SK-N-SH treated with all-trans-retinoic acid at 6 μM for 48 hours (cell line): ENCODE measurements at regions not wholly inside any gene's neighbourhood (a gene's known extent, or its start where the extent isn't known, plus 50 kb on each side); places are given as distances from the start of the nearest gene placed in this dataset.

Experiments
- ATAC-seq: fragments of 200-7000 bp; cut with Tn5 transposase; 3 replicates; pipeline ENCODE4 v1.9.1; 2020; ENCODE audit warnings: mild to moderate bottlenecking, moderate library complexity
- ARNTL ChIP-seq: fragments of 450-650 bp; formaldehyde crosslinking; IDR thresholded peaks from 2 replicates; pipeline ENCODE4 v1.5.0; 2020; ENCODE audit warnings: low read depth, mild to moderate bottlenecking, moderate library complexity, borderline replicate concordance
- BACH2 ChIP-seq: fragments of 250-450 bp; sonication (Bioruptor Pico); IDR thresholded peaks from 2 replicates; pipeline ENCODE4 v1.9.0; 2021; ENCODE audit warnings: mild to moderate bottlenecking, borderline replicate concordance
- CSDC2 ChIP-seq: fragments of 250-450 bp; sonication (Bioruptor Pico); IDR thresholded peaks from 2 replicates; pipeline ENCODE4 v1.5.0; 2020; ENCODE audit warnings: mild to moderate bottlenecking, moderate library complexity
- ESRRG ChIP-seq: fragments of 250-450 bp; sonication (Bioruptor Pico); IDR thresholded peaks from 2 replicates; pipeline ENCODE4 v1.6.1; 2021; ENCODE audit warnings: mild to moderate bottlenecking
- GLIS3 ChIP-seq: fragments of 250-450 bp; sonication (Bioruptor Pico); IDR thresholded peaks from 2 replicates; pipeline ENCODE4 v1.5.0; 2020; ENCODE audit warnings: mild to moderate bottlenecking, moderate library complexity
- ISL1 ChIP-seq: fragments of 250-450 bp; sonication (Bioruptor Pico); IDR thresholded peaks from 2 replicates; pipeline ENCODE4 v2.1.2; 2022; ENCODE audit warnings: mild to moderate bottlenecking, moderate library complexity
- OSR1 ChIP-seq: fragments of 250-450 bp; sonication (Bioruptor Pico); IDR thresholded peaks from 2 replicates; pipeline ENCODE4 v1.8.0; 2022; ENCODE audit warnings: moderate library complexity, mild to moderate bottlenecking, inconsistent platforms
- PPARA ChIP-seq: fragments of 250-450 bp; sonication (Bioruptor Pico); IDR thresholded peaks from 2 replicates; pipeline ENCODE4 v1.5.0; 2020; ENCODE audit warnings: mild to moderate bottlenecking, borderline replicate concordance
- RARB ChIP-seq: fragments of 250-450 bp; sonication (Bioruptor Pico); IDR thresholded peaks from 2 replicates; pipeline ENCODE4 v1.8.0; 2021; ENCODE audit warnings: mild to moderate bottlenecking, moderate library complexity
- SNAI2 ChIP-seq: fragments of 250-450 bp; sonication (Bioruptor Pico); IDR thresholded peaks from 2 replicates; pipeline ENCODE4 v1.5.0; 2020; ENCODE audit warnings: mild to moderate bottlenecking, moderate library complexity
- TCF4 ChIP-seq: fragments of 250-450 bp; sonication (Bioruptor Pico); IDR thresholded peaks from 2 replicates; pipeline ENCODE4 v1.8.0; 2021; ENCODE audit warnings: mild to moderate bottlenecking, moderate library complexity, borderline replicate concordance
- TOX ChIP-seq: fragments of 250-450 bp; sonication (Bioruptor Pico); IDR thresholded peaks from 2 replicates; pipeline ENCODE4 v1.8.0; 2021; ENCODE audit warnings: mild to moderate bottlenecking, moderate library complexity, borderline replicate concordance
- ZC3H10 ChIP-seq: fragments of 250-450 bp; sonication (Bioruptor Pico); IDR thresholded peaks from 2 replicates; pipeline ENCODE4 v1.5.1; 2021; ENCODE audit warnings: mild to moderate bottlenecking, moderate library complexity
- ZFP30 ChIP-seq: fragments of 450-650 bp; formaldehyde crosslinking; IDR thresholded peaks from 2 replicates; pipeline ENCODE4 v1.5.0; 2022; ENCODE audit warnings: mild to moderate bottlenecking, moderate library complexity
- ZNF565 ChIP-seq: fragments of 450-650 bp; formaldehyde crosslinking; conservative IDR thresholded peaks from 2 replicates; pipeline ENCODE4 v1.5.0; 2020; ENCODE audit warnings: low read depth, mild to moderate bottlenecking, moderate library complexity
- ZNF70 ChIP-seq: fragments of 450-650 bp; formaldehyde crosslinking; IDR thresholded peaks from 2 replicates; pipeline ENCODE4 v1.5.0; 2020; ENCODE audit warnings: mild to moderate bottlenecking, moderate library complexity
- ZNF8 ChIP-seq: fragments of 450-650 bp; formaldehyde crosslinking; IDR thresholded peaks from 2 replicates; pipeline ENCODE4 v1.5.0; 2020; ENCODE audit warnings: mild to moderate bottlenecking, moderate library complexity
- TF ChIP-seq, protein P1 (sequence below): fragments of 250-450 bp; sonication (Bioruptor Pico); IDR thresholded peaks from 2 replicates; pipeline ENCODE4 v1.5.0; 2020; ENCODE audit warnings: mild to moderate bottlenecking, moderate library complexity
- TF ChIP-seq, protein P2 (sequence below): fragments of 250-450 bp; sonication (Bioruptor Pico); IDR thresholded peaks from 2 replicates; pipeline ENCODE4 v1.5.1; 2020; ENCODE audit warnings: low read depth, mild to moderate bottlenecking, moderate library complexity
- TF ChIP-seq, protein P3 (sequence below): fragments of 250-450 bp; sonication (Bioruptor Pico); IDR thresholded peaks from 2 replicates; pipeline ENCODE4 v1.8.0; 2021; ENCODE audit warnings: low read depth, mild to moderate bottlenecking, moderate library complexity, borderline replicate concordance
- TF ChIP-seq, protein P4 (sequence below): fragments of 250-450 bp; sonication (Bioruptor Pico); IDR thresholded peaks from 2 replicates; pipeline ENCODE4 v1.8.0; 2020; ENCODE audit warnings: mild to moderate bottlenecking, moderate library complexity, borderline replicate concordance

DNA sequence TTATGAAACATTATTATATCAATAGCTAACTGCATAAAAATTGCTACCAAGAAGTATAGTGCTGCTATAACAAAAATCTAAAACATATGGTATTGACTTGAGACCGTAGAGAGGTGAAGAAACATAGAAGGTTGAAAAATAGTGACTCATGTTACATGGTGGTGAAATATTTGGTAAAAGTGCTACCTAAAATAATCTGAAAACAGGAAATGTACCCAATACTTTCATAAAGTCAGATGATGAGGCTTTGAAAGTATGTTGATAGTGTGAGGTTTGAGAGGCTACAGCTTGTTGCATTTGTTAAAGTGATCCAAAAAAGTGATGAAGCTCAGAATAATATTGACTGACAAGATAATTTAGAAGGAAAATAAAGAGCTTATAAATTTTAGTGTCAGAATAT, 718.7 kb upstream of the SLC8A1 start:
- no peak for ATAC-seq
- TF ChIP-seq TOX (CRISPR knock-in tag) (no peak), BACH2 (no peak), TCF4 (CRISPR knock-in tag) (no peak), ZNF8 (CRISPR knock-in tag) (no peak), CSDC2 (CRISPR knock-in tag) (no peak), RARB (no peak), ARNTL (CRISPR knock-in tag) (no peak)
- TF ChIP-seq, protein P1, sequence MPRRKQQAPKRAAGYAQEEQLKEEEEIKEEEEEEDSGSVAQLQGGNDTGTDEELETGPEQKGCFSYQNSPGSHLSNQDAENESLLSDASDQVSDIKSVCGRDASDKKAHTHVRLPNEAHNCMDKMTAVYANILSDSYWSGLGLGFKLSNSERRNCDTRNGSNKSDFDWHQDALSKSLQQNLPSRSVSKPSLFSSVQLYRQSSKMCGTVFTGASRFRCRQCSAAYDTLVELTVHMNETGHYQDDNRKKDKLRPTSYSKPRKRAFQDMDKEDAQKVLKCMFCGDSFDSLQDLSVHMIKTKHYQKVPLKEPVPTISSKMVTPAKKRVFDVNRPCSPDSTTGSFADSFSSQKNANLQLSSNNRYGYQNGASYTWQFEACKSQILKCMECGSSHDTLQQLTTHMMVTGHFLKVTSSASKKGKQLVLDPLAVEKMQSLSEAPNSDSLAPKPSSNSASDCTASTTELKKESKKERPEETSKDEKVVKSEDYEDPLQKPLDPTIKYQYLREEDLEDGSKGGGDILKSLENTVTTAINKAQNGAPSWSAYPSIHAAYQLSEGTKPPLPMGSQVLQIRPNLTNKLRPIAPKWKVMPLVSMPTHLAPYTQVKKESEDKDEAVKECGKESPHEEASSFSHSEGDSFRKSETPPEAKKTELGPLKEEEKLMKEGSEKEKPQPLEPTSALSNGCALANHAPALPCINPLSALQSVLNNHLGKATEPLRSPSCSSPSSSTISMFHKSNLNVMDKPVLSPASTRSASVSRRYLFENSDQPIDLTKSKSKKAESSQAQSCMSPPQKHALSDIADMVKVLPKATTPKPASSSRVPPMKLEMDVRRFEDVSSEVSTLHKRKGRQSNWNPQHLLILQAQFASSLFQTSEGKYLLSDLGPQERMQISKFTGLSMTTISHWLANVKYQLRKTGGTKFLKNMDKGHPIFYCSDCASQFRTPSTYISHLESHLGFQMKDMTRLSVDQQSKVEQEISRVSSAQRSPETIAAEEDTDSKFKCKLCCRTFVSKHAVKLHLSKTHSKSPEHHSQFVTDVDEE (CRISPR knock-in tag), result no peak
- TF ChIP-seq, protein P2, sequence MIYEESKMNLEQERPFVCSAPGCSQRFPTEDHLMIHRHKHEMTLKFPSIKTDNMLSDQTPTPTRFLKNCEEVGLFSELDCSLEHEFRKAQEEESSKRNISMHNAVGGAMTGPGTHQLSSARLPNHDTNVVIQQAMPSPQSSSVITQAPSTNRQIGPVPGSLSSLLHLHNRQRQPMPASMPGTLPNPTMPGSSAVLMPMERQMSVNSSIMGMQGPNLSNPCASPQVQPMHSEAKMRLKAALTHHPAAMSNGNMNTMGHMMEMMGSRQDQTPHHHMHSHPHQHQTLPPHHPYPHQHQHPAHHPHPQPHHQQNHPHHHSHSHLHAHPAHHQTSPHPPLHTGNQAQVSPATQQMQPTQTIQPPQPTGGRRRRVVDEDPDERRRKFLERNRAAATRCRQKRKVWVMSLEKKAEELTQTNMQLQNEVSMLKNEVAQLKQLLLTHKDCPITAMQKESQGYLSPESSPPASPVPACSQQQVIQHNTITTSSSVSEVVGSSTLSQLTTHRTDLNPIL (CRISPR knock-in tag), result no peak

DNA sequence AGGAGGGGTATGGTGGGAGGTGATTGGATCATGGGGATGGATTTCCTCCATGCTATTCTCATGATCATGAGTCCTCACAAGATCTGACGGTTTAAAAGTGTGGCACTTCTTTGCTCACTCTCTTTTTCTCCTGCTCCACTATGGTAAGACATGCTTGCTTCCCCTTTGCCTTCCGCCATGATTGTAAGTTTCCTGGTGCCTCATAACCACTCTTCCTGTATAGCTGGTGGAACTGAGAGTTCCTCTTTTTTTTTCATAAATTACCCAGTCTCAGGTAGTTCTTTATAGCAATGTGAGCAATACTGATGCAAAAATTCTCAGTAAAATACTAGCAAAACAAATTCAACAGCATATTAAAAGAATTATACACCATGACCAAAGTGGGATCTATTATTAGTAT, 728.5 kb upstream of the SLC8A1 start:
- ATAC-seq, result no peak
- TF ChIP-seq ZNF565 (CRISPR knock-in tag) (no peak), TOX (CRISPR knock-in tag) (no peak), RARB (no peak), ZC3H10 (no peak), BACH2 (no peak), ZFP30 (no peak), ARNTL (CRISPR knock-in tag) (no peak), ZNF8 (CRISPR knock-in tag) (no peak)
- TF ChIP-seq, protein P3, sequence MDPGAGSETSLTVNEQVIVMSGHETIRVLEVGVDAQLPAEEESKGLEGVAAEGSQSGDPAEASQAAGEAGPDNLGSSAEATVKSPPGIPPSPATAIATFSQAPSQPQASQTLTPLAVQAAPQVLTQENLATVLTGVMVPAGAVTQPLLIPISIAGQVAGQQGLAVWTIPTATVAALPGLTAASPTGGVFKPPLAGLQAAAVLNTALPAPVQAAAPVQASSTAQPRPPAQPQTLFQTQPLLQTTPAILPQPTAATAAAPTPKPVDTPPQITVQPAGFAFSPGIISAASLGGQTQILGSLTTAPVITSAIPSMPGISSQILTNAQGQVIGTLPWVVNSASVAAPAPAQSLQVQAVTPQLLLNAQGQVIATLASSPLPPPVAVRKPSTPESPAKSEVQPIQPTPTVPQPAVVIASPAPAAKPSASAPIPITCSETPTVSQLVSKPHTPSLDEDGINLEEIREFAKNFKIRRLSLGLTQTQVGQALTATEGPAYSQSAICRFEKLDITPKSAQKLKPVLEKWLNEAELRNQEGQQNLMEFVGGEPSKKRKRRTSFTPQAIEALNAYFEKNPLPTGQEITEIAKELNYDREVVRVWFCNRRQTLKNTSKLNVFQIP (CRISPR knock-in tag), result no peak

DNA sequence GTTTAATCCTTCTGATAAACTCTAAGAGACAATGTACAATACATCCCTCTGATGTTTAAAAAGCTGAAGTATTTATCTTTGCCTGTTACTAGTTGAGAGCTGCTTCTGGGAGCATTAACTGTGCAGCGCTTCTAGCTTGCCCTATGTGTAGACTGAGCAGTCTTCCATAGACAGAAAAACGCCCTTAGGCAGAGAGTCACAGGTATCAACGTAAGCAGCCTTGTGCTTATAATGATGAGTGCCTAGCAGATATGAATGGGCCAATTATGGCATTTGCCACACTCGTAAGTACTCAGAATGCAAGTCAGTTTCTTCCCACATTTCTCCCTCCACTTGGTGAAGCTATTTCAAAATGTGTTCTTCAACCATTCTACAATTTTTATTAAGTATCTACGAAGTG, 731.1 kb upstream of the SLC8A1 start:
- TF ChIP-seq, protein P1 (CRISPR knock-in tag), result no peak
- TF ChIP-seq ZNF70 (CRISPR knock-in tag) (no peak), ZNF8 (CRISPR knock-in tag) (no peak), SNAI2 (CRISPR knock-in tag) (no peak), PPARA (CRISPR knock-in tag) (no peak), TOX (CRISPR knock-in tag) (no peak), CSDC2 (CRISPR knock-in tag) (no peak), ZNF565 (CRISPR knock-in tag) (no peak), ISL1 (no peak), ZC3H10 (no peak), OSR1 (CRISPR knock-in tag) (no peak), GLIS3 (no peak), ESRRG (CRISPR knock-in tag) (no peak)
- TF ChIP-seq, protein P4, sequence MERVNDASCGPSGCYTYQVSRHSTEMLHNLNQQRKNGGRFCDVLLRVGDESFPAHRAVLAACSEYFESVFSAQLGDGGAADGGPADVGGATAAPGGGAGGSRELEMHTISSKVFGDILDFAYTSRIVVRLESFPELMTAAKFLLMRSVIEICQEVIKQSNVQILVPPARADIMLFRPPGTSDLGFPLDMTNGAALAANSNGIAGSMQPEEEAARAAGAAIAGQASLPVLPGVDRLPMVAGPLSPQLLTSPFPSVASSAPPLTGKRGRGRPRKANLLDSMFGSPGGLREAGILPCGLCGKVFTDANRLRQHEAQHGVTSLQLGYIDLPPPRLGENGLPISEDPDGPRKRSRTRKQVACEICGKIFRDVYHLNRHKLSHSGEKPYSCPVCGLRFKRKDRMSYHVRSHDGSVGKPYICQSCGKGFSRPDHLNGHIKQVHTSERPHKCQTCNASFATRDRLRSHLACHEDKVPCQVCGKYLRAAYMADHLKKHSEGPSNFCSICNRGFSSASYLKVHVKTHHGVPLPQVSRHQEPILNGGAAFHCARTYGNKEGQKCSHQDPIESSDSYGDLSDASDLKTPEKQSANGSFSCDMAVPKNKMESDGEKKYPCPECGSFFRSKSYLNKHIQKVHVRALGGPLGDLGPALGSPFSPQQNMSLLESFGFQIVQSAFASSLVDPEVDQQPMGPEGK (CRISPR knock-in tag), result no peak
- TF ChIP-seq, protein P3 (CRISPR knock-in tag), result no peak
- ATAC-seq, result no peak
